H9 (cell line): ENCODE measurements at regions not wholly inside any gene's neighbourhood (a gene's known extent, or its start where the extent isn't known, plus 50 kb on each side); places are given as distances from the start of the nearest gene placed in this dataset.

Experiments used
- DNase-seq: peaks from one replicate; pipeline ENCODE4 v3.0.0-alpha.2; 2017
- H2AFZ ChIP-seq: one replicate; pipeline ENCODE4 v1.6.1; 2013; ENCODE audit warnings: mild to moderate bottlenecking, low read length, control low read depth, moderate library complexity
- H2AK5ac ChIP-seq: 2 replicates; pipeline ENCODE4 v1.6.1; 2013; ENCODE audit warnings: low read length, control low read depth, mixed read lengths; ENCODE audit not compliant: insufficient read length
- H2BK120ac ChIP-seq: one replicate; pipeline ENCODE4 v1.6.1; 2013; ENCODE audit warnings: low read depth, mild to moderate bottlenecking, low read length, control low read depth, inconsistent platforms; ENCODE audit not compliant: poor library complexity, severe bottlenecking
- H2BK12ac ChIP-seq: 2 replicates; pipeline ENCODE4 v1.6.1; 2013; ENCODE audit warnings: low read length, control low read depth, mixed read lengths, low read depth; ENCODE audit not compliant: insufficient read length
- H2BK15ac ChIP-seq: 2 replicates; pipeline ENCODE4 v1.6.1; 2013; ENCODE audit warnings: low read depth, low read length, control low read depth
- H2BK20ac ChIP-seq: one replicate; pipeline ENCODE4 v1.6.1; 2013; ENCODE audit warnings: low read depth, mild to moderate bottlenecking, low read length, control low read depth, inconsistent platforms; ENCODE audit not compliant: poor library complexity, severe bottlenecking
- H2BK5ac ChIP-seq: 2 replicates; pipeline ENCODE4 v1.6.1; 2013; ENCODE audit warnings: low read length, control low read depth, mixed read lengths; ENCODE audit not compliant: insufficient read length
- H3K14ac ChIP-seq: 2 replicates; pipeline ENCODE4 v1.6.1; 2013; ENCODE audit warnings: low read length, control low read depth; ENCODE audit not compliant: insufficient read depth
- H3K18ac ChIP-seq: 2 replicates; pipeline ENCODE4 v1.6.1; 2013; ENCODE audit warnings: low read depth, mild to moderate bottlenecking, mixed read lengths, low read length, control low read depth; ENCODE audit not compliant: insufficient read length
- H3K23ac ChIP-seq: 2 replicates; pipeline ENCODE4 v1.6.1; 2013; ENCODE audit warnings: low read length, control low read depth, mixed read lengths, low read depth; ENCODE audit not compliant: insufficient read length
- H3K23me2 ChIP-seq: 2 replicates; pipeline ENCODE4 v1.6.1; 2013; ENCODE audit warnings: low read depth, mild to moderate bottlenecking, mixed read lengths, low read length, control low read depth; ENCODE audit not compliant: insufficient read length, poor library complexity, severe bottlenecking
- H3K27ac ChIP-seq: 2 replicates; pipeline ENCODE4 v1.5.1; 2013; ENCODE audit warnings: low read length, control low read depth, mixed read lengths, low read depth; ENCODE audit not compliant: insufficient read length
- H3K27me3 ChIP-seq: 2 replicates; pipeline ENCODE4 v1.6.1; 2013; ENCODE audit warnings: low read length, control low read depth, inconsistent platforms; ENCODE audit not compliant: insufficient read depth
- H3K4ac ChIP-seq: 2 replicates; pipeline ENCODE4 v1.6.1; 2013; ENCODE audit warnings: low read depth, mild to moderate bottlenecking, control low read depth, inconsistent platforms, low read length, moderate library complexity
- H3K4me1 ChIP-seq: 2 replicates; pipeline ENCODE4 v1.6.1; 2013; ENCODE audit warnings: low read length, control low read depth, inconsistent platforms; ENCODE audit not compliant: insufficient read depth
- H3K4me2 ChIP-seq: 2 replicates; pipeline ENCODE4 v1.6.1; 2013; ENCODE audit warnings: low read length, control low read depth, mixed read lengths; ENCODE audit not compliant: insufficient read length, insufficient read depth
- H3K56ac ChIP-seq: 2 replicates; pipeline ENCODE4 v1.6.1; 2013; ENCODE audit warnings: low read depth, mild to moderate bottlenecking, mixed read lengths, low read length, control low read depth; ENCODE audit not compliant: insufficient read length
- H3K79me1 ChIP-seq: 2 replicates; pipeline ENCODE4 v1.6.1; 2013; ENCODE audit warnings: low read depth, mild to moderate bottlenecking, moderate library complexity, low read length, control low read depth, inconsistent platforms; ENCODE audit not compliant: insufficient read depth, poor library complexity, severe bottlenecking
- H3K79me2 ChIP-seq: 2 replicates; pipeline ENCODE4 v1.6.1; 2013; ENCODE audit warnings: low read length, control low read depth, inconsistent platforms; ENCODE audit not compliant: insufficient read depth
- H3K9ac ChIP-seq: 2 replicates; pipeline ENCODE4 v1.6.1; 2013; ENCODE audit warnings: low read length, control low read depth, mixed read lengths; ENCODE audit not compliant: insufficient read length; ENCODE audit errors: extremely low read depth
- H3K9me3 ChIP-seq: one replicate; pipeline ENCODE4 v1.6.1; 2013; ENCODE audit warnings: low read depth, low read length, inconsistent platforms; ENCODE audit not compliant: control insufficient read depth
- H3T11ph ChIP-seq: one replicate; pipeline ENCODE4 v1.6.1; 2013; ENCODE audit warnings: mild to moderate bottlenecking, low read length, control low read depth, inconsistent platforms
- H4K20me1 ChIP-seq: one replicate; pipeline ENCODE4 v1.6.1; 2013; ENCODE audit not compliant: control insufficient read depth, insufficient read length, insufficient read depth
- H4K5ac ChIP-seq: 2 replicates; pipeline ENCODE4 v1.6.1; 2013; ENCODE audit warnings: low read depth, mild to moderate bottlenecking, mixed read lengths, low read length, control low read depth; ENCODE audit not compliant: insufficient read length
- H4K8ac ChIP-seq: replicated peaks from 2 replicates; pipeline ENCODE4 v1.6.1; 2013; ENCODE audit warnings: low read length, control low read depth, mixed read lengths, low read depth; ENCODE audit not compliant: insufficient read length
- H4K91ac ChIP-seq: 2 replicates; pipeline ENCODE4 v1.6.1; 2013; ENCODE audit warnings: low read depth, mild to moderate bottlenecking, moderate library complexity, mixed read lengths, low read length, control low read depth; ENCODE audit not compliant: insufficient read length
- H3K27ac Mint-ChIP-seq, 3 experiments: 2 replicates in 2 of 3; 3 replicates in 1 of 3; pipeline ENCODE4 v1.8.0; 2020 to 2021; ENCODE audit warnings: mixed read lengths in 3 of 3, mild to moderate bottlenecking in 1 of 3, moderate library complexity in 1 of 3
- H3K27me3 Mint-ChIP-seq: 2 replicates; pipeline ENCODE4 v1.8.0; 2021; ENCODE audit warnings: low read depth, mild to moderate bottlenecking, moderate library complexity, mixed read lengths
- H3K36me3 Mint-ChIP-seq, 3 experiments: 2 replicates in 2 of 3; 3 replicates in 1 of 3; pipeline ENCODE4 v1.8.0; 2020 to 2021; ENCODE audit warnings: low read depth in 3 of 3, mixed read lengths in 3 of 3; ENCODE audit not compliant: insufficient read depth in 1 of 3
- H3K4me1 Mint-ChIP-seq, 2 experiments: 2 replicates each; pipeline ENCODE4 v1.8.0; 2020; ENCODE audit warnings: mixed read lengths in 2 of 2
- H3K4me3 Mint-ChIP-seq, 2 experiments: 2 replicates in 1 of 2; 3 replicates in 1 of 2; pipeline ENCODE4 v1.8.0; 2020 to 2021; ENCODE audit warnings: mild to moderate bottlenecking in 2 of 2, mixed read lengths in 2 of 2, moderate library complexity in 1 of 2
- H3K9me3 Mint-ChIP-seq, 2 experiments: 2 replicates in 1 of 2; 3 replicates in 1 of 2; pipeline ENCODE4 v1.8.0; 2020; ENCODE audit warnings: mild to moderate bottlenecking in 2 of 2, mixed read lengths in 2 of 2, moderate library complexity in 1 of 2
- CTCF ChIP-seq: fragments of 200-600 bp; sonication (generic); conservative IDR thresholded peaks from 3 replicates; pipeline ENCODE4 v1.8.0; 2021; ENCODE audit warnings: antibody characterized with exemption, mild to moderate bottlenecking
- WGBS: extraction: QIAGEN DNeasy Blood & Tissue Kit; methylation state at CpG from one replicate; pipeline ENCODE4 v1.1.7; 2013; ENCODE audit warnings: missing lambda C conversion rate, low lambda C conversion rate, mixed read lengths; ENCODE audit not compliant: insufficient read length; ENCODE audit errors: extremely low coverage; 5-methylcytosine and 5-hydroxymethylcytosine counted together

- no peak overlapping the region for H2AK5ac ChIP-seq
- H3K4me1 Mint-ChIP-seq = peaks cover 10% of the 10 kb centered on the region in 2 experiments
- H2BK12ac ChIP-seq = no peak overlapping the region
- H3K23ac ChIP-seq = no peak overlapping the region
- no peak overlapping the region for H2BK5ac ChIP-seq
- no peak overlapping the region for H2BK20ac ChIP-seq
- no peak overlapping the region for H3K27ac Mint-ChIP-seq
- no peaks in the 10 kb centered on the region for H3K9me3 Mint-ChIP-seq
- H3T11ph ChIP-seq = no peak overlapping the region
- no peak overlapping the region for H2BK120ac ChIP-seq
- H3K4me3 Mint-ChIP-seq = no peak overlapping the region
- no peaks in the 10 kb centered on the region for H4K20me1 ChIP-seq
- no peak overlapping the region for H3K18ac ChIP-seq
- peaks cover 4% of the 10 kb centered on the region; the same call in 1 of the 2 replicates for H3K4me1 ChIP-seq
- no peak overlapping the region for H2BK15ac ChIP-seq
- no peak overlapping the region for H4K5ac ChIP-seq
- H3K9me3 ChIP-seq = no peaks in the 10 kb centered on the region
- no peaks in the 10 kb centered on the region for H3K23me2 ChIP-seq
- WGBS = no CpG with 5 or more reads among the region's 1 CpG
- H3K56ac ChIP-seq = no peak overlapping the region
- DNase-seq = no peak
- H3K36me3 Mint-ChIP-seq = no peaks in the 10 kb centered on the region
- no peak overlapping the region for H2AFZ ChIP-seq
- H3K27me3 Mint-ChIP-seq = no peaks in the 10 kb centered on the region
- TF ChIP-seq CTCF = no peak
- H3K27ac ChIP-seq = no peak overlapping the region
- H4K8ac ChIP-seq = no peak overlapping the region
- no peaks in the 10 kb centered on the region for H3K79me1 ChIP-seq
- H3K4ac ChIP-seq = no peak overlapping the region
- H3K27me3 ChIP-seq = no peaks in the 10 kb centered on the region
- H3K14ac ChIP-seq = no peak overlapping the region
- H3K79me2 ChIP-seq = no peaks in the 10 kb centered on the region
- H3K4me2 ChIP-seq = no peak overlapping the region
- no peak overlapping the region for H3K9ac ChIP-seq
- no peak overlapping the region for H4K91ac ChIP-seq
Observed at GRCh38 chr4:36492590-36492989, 211.2 kb downstream of the DTHD1 start.
